ENCODE measurements at regions not wholly inside any gene's neighbourhood (a gene's known extent, or its start where the extent isn't known, plus 50 kb on each side); places are given as distances from the start of the nearest gene placed in this dataset.

- TF ChIP-seq POLR2A (IDR thresholded peaks at IDR 0.05; ENCODE audit: low read depth, low read length) (no peak), TAF1 (IDR thresholded peaks at IDR 0.05; ENCODE audit: borderline replicate concordance, low read depth, low read length) (no peak)
Observed at GRCh38 chr3:141430316-141430715, 56.5 kb upstream of the RASA2 start.

All from GM12892 (cell line).